ENCODE measurements at regions not wholly inside any gene's neighbourhood (a gene's known extent, or its start where the extent isn't known, plus 50 kb on each side); places are given as distances from the start of the nearest gene placed in this dataset.

DNA sequence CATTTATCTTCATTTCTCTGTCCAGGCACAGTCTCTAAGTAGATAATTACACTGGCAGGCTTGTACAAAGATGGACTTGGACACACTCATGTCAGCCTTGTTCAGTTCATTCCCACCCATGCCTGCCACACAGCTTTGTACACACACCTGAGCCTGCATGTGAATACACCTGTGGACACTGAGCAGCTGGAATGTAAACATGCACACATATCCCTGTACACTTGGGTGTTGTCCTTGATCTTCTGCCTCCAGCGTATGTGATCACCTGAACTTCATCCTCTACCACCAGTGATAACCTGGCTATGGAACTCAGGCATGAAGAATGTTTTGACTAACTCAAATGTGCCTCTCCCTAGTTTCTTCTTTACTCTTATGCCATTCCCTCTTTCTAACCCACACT is 190.6 kb downstream of the DHX35 start:
- Mint-ChIP-seq H3K4me3 (no peak overlapping the region), H3K27ac (no peak overlapping the region), H3K4me1 (ENCODE audit: low read depth) (no peaks in the 10 kb centered on the region), H3K9me3 (no peaks in the 10 kb centered on the region), H3K36me3 (ENCODE audit: low read depth) (no peaks in the 10 kb centered on the region), H3K27me3 (peaks cover 11% of the 10 kb centered on the region)
- ChIA-PET CTCF (no interaction called here), POLR2A (no interaction called here)
- intact Hi-C loops (cut with micrococcal nuclease): no loop called here
- no peak for TF ChIP-seq CTCF (IDR thresholded peaks at IDR 0.05)
- ATAC-seq (no peak), DNase-seq (no peak)

GRCh38 chr20:39152126-39152525 is 190.0 kb downstream of the DHX35 start:
- H3K4me3 Mint-ChIP-seq: no peak overlapping the region
- ATAC-seq (no peak), DNase-seq (no peak)
- H3K4me1 Mint-ChIP-seq (ENCODE audit: low read depth): no peaks in the 10 kb centered on the region
- no peak overlapping the region for H3K27ac Mint-ChIP-seq
- intact Hi-C loops (cut with micrococcal nuclease): no loop called here
- TF ChIP-seq CTCF (IDR thresholded peaks at IDR 0.05): no peak
- ChIA-PET CTCF (no interaction called here), POLR2A (no interaction called here)
- H3K9me3 Mint-ChIP-seq: no peaks in the 10 kb centered on the region
- H3K36me3 Mint-ChIP-seq (ENCODE audit: low read depth): no peaks in the 10 kb centered on the region
- peaks cover 10% of the 10 kb centered on the region for H3K27me3 Mint-ChIP-seq

- H3K4me1 Mint-ChIP-seq (ENCODE audit: low read depth): no peaks in the 10 kb centered on the region
- H3K36me3 Mint-ChIP-seq (ENCODE audit: low read depth): no peaks in the 10 kb centered on the region
- ATAC-seq (no peak), DNase-seq (no peak)
- H3K9me3 Mint-ChIP-seq: no peaks in the 10 kb centered on the region
- H3K27me3 Mint-ChIP-seq: peaks cover 3% of the 10 kb centered on the region
- POLR2A ChIA-PET: no interaction called here
- TF ChIP-seq CTCF (IDR thresholded peaks at IDR 0.05): no peak
- H3K4me3 Mint-ChIP-seq: no peak overlapping the region
- CTCF ChIA-PET: no interaction called here
- intact Hi-C loops (cut with micrococcal nuclease): no loop called here
- no peak overlapping the region for H3K27ac Mint-ChIP-seq
These were observed 188.4 kb downstream of the DHX35 start for GRCh38 chr20:39150501-39150900.

DNA sequence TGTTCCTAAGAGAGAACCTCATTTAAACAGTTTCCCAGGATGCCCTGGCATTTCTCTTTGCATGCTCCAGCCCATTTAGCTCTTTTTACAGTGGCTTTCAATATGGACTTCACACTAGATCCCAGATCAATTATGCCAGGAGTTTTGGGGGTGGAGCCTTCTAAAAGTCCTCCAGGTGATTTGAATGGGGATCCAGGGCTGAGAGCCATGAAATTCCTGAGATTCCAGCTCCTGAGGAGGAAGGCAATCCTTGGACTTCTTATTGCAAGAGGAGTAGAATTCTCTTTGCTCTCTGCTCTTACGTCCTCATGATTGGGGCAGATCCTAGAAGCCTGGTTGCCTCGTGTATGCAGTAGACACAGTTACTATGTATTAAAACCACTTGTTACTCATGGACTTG is 184.2 kb downstream of the DHX35 start:
- DNase-seq (no peak), ATAC-seq (no peak)
- H3K36me3 Mint-ChIP-seq (ENCODE audit: low read depth): no peaks in the 10 kb centered on the region
- H3K27ac Mint-ChIP-seq: no peak overlapping the region
- H3K4me3 Mint-ChIP-seq: no peak overlapping the region
- peaks cover 1% of the 10 kb centered on the region for H3K9me3 Mint-ChIP-seq
- ChIA-PET POLR2A (no interaction called here), CTCF (no interaction called here)
- H3K4me1 Mint-ChIP-seq (ENCODE audit: low read depth): no peaks in the 10 kb centered on the region
- intact Hi-C loops (cut with micrococcal nuclease): no loop called here
- no peaks in the 10 kb centered on the region for H3K27me3 Mint-ChIP-seq
- no peak for TF ChIP-seq CTCF (IDR thresholded peaks at IDR 0.05)

DNA sequence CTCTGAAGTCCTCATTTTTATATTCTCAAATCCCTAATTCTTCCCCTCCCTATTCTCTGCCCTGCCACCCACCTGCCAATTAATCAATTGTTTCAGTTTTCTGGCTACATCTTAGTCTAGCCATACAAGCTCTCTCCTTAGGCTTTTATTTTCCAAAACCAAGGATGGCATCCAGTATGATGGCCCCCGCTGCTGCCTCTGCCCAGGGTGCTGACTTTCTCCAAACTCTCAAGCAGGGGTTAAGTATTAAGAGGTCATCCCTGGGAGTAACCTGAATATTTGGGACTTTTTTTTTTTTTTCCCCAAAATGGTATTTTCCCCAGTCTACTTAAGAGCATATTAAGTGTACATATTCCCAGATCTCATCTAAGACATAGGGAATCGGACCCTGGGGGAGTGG is 183.8 kb downstream of the DHX35 start:
- CTCF ChIA-PET: no interaction called here
- H3K27me3 Mint-ChIP-seq: no peaks in the 10 kb centered on the region
- DNase-seq: no peak
- peaks cover 1% of the 10 kb centered on the region for H3K9me3 Mint-ChIP-seq
- POLR2A ChIA-PET: no interaction called here
- no peak overlapping the region for H3K4me3 Mint-ChIP-seq
- no peak for TF ChIP-seq CTCF (IDR thresholded peaks at IDR 0.05)
- no peaks in the 10 kb centered on the region for H3K36me3 Mint-ChIP-seq (ENCODE audit: low read depth)
- intact Hi-C loops (cut with micrococcal nuclease): no loop called here
- no peak for ATAC-seq
- no peaks in the 10 kb centered on the region for H3K4me1 Mint-ChIP-seq (ENCODE audit: low read depth)
- H3K27ac Mint-ChIP-seq: no peak overlapping the region

Measured in activated CD8-positive, alpha-beta T cell treated with anti-CD3 and anti-CD28 coated beads for 36 hours (primary cell).